SK-N-SH (cell line): ENCODE measurements at regions not wholly inside any gene's neighbourhood (a gene's known extent, or its start where the extent isn't known, plus 50 kb on each side); places are given as distances from the start of the nearest gene placed in this dataset.

Source experiments
- CTCF ChIP-seq: fragments of 200-600 bp; sonication (generic); IDR thresholded peaks from 2 replicates; pipeline ENCODE4 v1.6.1; 2017; ENCODE audit warnings: antibody characterized with exemption, mild to moderate bottlenecking, moderate library complexity
- EP300 ChIP-seq, 2 experiments: IDR thresholded peaks; 2 replicates each; pipeline versions ENCODE4 v1.4.0 to v1.6.1; 2012; ENCODE audit warnings: borderline replicate concordance in 1 of 2, low read depth in 1 of 2, low read length in 1 of 2
- FOXM1 ChIP-seq: IDR thresholded peaks from 2 replicates; pipeline ENCODE4 v1.4.0; 2012; ENCODE audit warnings: low read depth, mild to moderate bottlenecking
- MAX ChIP-seq: IDR thresholded peaks from 2 replicates; pipeline ENCODE4 v1.4.0; 2012; ENCODE audit warnings: low read depth

- TF ChIP-seq MAX (no peak), CTCF (no peak), FOXM1 (no peak), EP300 (IDR thresholded peaks at IDR 0.05; ENCODE audit: borderline replicate concordance in 1 of 2, low read depth in 1 of 2, low read length in 1 of 2) (no peak)
Observed at GRCh38 chr5:82551192-82551591, 273.0 kb upstream of the RPS23 start.
